Loucy (cell line): ENCODE measurements at regions not wholly inside any gene's neighbourhood (a gene's known extent, or its start where the extent isn't known, plus 50 kb on each side); places are given as distances from the start of the nearest gene placed in this dataset.

ENCODE experiments used
- H2AFZ ChIP-seq: fragments of 200-600 bp; sonication (generic); 2 replicates; pipeline ENCODE4 v1.6.0; 2016; ENCODE audit warnings: antibody characterized with exemption, mild to moderate bottlenecking, low read length, moderate library complexity
- H3F3A ChIP-seq: fragments of 200-600 bp; 2 replicates; pipeline ENCODE4 v1.6.0; 2016; ENCODE audit warnings: antibody characterized with exemption, low read depth, mild to moderate bottlenecking
- H3K27me3 ChIP-seq: fragments of 200-600 bp; sonication (generic); 2 replicates; pipeline ENCODE4 v1.6.1; 2014; ENCODE audit warnings: low read length, mild to moderate bottlenecking; ENCODE audit not compliant: insufficient read depth, poor library complexity, severe bottlenecking
- H3K36me3 ChIP-seq: fragments of 200-600 bp; sonication (generic); 2 replicates; pipeline ENCODE4 v1.6.1; 2016; ENCODE audit warnings: low read length; ENCODE audit not compliant: insufficient read depth
- H3K4me1 ChIP-seq: fragments of 200-600 bp; sonication (generic); 2 replicates; pipeline ENCODE4 v1.5.1; 2014; ENCODE audit warnings: low read length, mild to moderate bottlenecking; ENCODE audit not compliant: insufficient read depth, poor library complexity, severe bottlenecking
- H3K4me2 ChIP-seq: fragments of 200-600 bp; sonication (generic); 2 replicates; pipeline ENCODE4 v1.6.0; 2014; ENCODE audit warnings: antibody characterized with exemption, low read length, low read depth, mild to moderate bottlenecking; ENCODE audit not compliant: poor library complexity, severe bottlenecking
- H3K4me3 ChIP-seq: fragments of 200-600 bp; sonication (generic); 2 replicates; pipeline ENCODE4 v1.5.1; 2014; ENCODE audit warnings: low read length, mild to moderate bottlenecking, mixed read lengths; ENCODE audit not compliant: poor library complexity, severe bottlenecking
- H3K79me2 ChIP-seq: fragments of 200-600 bp; sonication (generic); 2 replicates; pipeline ENCODE4 v1.6.1; 2014; ENCODE audit warnings: low read length; ENCODE audit not compliant: insufficient read depth
- H3K9ac ChIP-seq: fragments of 200-600 bp; sonication (generic); 2 replicates; pipeline ENCODE4 v1.6.0; 2014; ENCODE audit warnings: mild to moderate bottlenecking, low read depth, low read length, moderate library complexity; ENCODE audit not compliant: poor library complexity, severe bottlenecking
- H3K9me2 ChIP-seq: fragments of 200-600 bp; sonication (generic); replicated peaks from 2 replicates; pipeline ENCODE4 v1.6.1; 2016; ENCODE audit warnings: low read depth, low read length, mixed read lengths
- H3K9me3 ChIP-seq: fragments of 200-600 bp; sonication (generic); 2 replicates; pipeline ENCODE4 v1.6.1; 2014; ENCODE audit warnings: mild to moderate bottlenecking, antibody characterized with exemption, low read length, low read depth; ENCODE audit not compliant: insufficient read depth
- H4K20me1 ChIP-seq: fragments of 200-600 bp; sonication (generic); 2 replicates; pipeline ENCODE4 v1.6.0; 2014; ENCODE audit warnings: antibody characterized with exemption, low read length, mild to moderate bottlenecking; ENCODE audit not compliant: insufficient read depth, poor library complexity, severe bottlenecking
- EZH2phosphoT487 ChIP-seq: fragments of 200-600 bp; IDR thresholded peaks from 2 replicates; pipeline ENCODE4 v1.6.1; 2018; ENCODE audit warnings: antibody characterized with exemption, mild to moderate bottlenecking, moderate library complexity, borderline replicate concordance
- TF ChIP-seq, protein P1 (sequence below): fragments of 200-600 bp; sonication (generic); conservative IDR thresholded peaks from 2 replicates; pipeline ENCODE4 v1.5.1; 2014; ENCODE audit warnings: mild to moderate bottlenecking, antibody characterized with exemption, low read length

DNA sequence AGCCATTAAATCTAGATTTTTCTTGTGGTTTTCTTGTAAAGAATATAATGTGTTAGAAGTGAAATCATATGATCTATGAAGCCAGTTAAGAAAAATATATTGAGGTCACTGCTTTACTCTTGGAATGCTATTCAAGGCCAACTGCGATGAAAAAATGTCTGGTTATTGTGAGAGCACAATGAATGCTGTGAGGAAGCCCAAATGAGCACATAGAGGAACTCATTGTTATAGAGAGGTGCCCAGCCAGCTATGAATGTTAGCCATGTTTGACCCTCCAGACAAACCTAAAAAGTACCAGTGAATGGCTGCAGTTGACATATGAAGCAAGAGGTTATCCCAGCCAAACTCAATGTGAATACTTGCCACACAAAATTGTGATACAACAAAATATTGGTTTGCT, 359.8 kb upstream of the FAM174A start:
- H3F3A ChIP-seq, result no peaks in the 10 kb centered on the region
- H3K79me2 ChIP-seq, result no peaks in the 10 kb centered on the region
- H3K36me3 ChIP-seq, result no peaks in the 10 kb centered on the region
- no peak overlapping the region for H2AFZ ChIP-seq
- H3K4me2 ChIP-seq, result no peak overlapping the region
- H4K20me1 ChIP-seq, result no peaks in the 10 kb centered on the region
- no peaks in the 10 kb centered on the region for H3K4me1 ChIP-seq
- no peak overlapping the region for H3K4me3 ChIP-seq
- no peak overlapping the region for H3K9ac ChIP-seq
- TF ChIP-seq, protein P1, sequence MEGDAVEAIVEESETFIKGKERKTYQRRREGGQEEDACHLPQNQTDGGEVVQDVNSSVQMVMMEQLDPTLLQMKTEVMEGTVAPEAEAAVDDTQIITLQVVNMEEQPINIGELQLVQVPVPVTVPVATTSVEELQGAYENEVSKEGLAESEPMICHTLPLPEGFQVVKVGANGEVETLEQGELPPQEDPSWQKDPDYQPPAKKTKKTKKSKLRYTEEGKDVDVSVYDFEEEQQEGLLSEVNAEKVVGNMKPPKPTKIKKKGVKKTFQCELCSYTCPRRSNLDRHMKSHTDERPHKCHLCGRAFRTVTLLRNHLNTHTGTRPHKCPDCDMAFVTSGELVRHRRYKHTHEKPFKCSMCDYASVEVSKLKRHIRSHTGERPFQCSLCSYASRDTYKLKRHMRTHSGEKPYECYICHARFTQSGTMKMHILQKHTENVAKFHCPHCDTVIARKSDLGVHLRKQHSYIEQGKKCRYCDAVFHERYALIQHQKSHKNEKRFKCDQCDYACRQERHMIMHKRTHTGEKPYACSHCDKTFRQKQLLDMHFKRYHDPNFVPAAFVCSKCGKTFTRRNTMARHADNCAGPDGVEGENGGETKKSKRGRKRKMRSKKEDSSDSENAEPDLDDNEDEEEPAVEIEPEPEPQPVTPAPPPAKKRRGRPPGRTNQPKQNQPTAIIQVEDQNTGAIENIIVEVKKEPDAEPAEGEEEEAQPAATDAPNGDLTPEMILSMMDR, result no peak
- TF ChIP-seq EZH2phosphoT487, result no peak
- no peaks in the 10 kb centered on the region for H3K27me3 ChIP-seq
- no peaks in the 10 kb centered on the region for H3K9me2 ChIP-seq
- no peaks in the 10 kb centered on the region for H3K9me3 ChIP-seq

DNA sequence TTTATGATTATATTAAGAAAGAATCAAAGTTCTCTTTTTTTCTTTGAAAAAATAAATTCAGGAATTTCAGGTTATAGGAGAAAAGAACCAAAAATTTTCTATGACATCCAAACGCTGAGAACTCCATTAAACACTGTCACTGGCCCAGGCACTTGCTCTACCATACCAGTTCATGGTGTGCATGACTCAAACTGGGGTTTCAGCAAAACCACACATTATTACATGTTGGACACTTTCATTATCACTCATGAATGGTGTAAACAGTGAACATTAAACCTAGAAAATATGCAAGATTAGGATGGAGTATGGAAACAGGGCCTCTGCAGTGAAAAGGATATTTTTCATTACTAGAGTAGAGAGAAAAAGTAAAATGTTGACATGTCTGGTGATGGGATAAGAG, 369.9 kb upstream of the FAM174A start:
- H3K4me2 ChIP-seq, result no peak overlapping the region
- H3K9me2 ChIP-seq, result no peaks in the 10 kb centered on the region
- H3F3A ChIP-seq, result no peaks in the 10 kb centered on the region
- H3K36me3 ChIP-seq, result no peaks in the 10 kb centered on the region
- no peak overlapping the region for H3K4me3 ChIP-seq
- H3K79me2 ChIP-seq, result no peaks in the 10 kb centered on the region
- no peaks in the 10 kb centered on the region for H3K4me1 ChIP-seq
- no peak for TF ChIP-seq EZH2phosphoT487
- TF ChIP-seq, protein P1, result no peak
- H3K9ac ChIP-seq, result no peak overlapping the region
- no peaks in the 10 kb centered on the region for H4K20me1 ChIP-seq
- no peaks in the 10 kb centered on the region for H3K27me3 ChIP-seq
- no peaks in the 10 kb centered on the region for H3K9me3 ChIP-seq
- H2AFZ ChIP-seq, result no peak overlapping the region

DNA sequence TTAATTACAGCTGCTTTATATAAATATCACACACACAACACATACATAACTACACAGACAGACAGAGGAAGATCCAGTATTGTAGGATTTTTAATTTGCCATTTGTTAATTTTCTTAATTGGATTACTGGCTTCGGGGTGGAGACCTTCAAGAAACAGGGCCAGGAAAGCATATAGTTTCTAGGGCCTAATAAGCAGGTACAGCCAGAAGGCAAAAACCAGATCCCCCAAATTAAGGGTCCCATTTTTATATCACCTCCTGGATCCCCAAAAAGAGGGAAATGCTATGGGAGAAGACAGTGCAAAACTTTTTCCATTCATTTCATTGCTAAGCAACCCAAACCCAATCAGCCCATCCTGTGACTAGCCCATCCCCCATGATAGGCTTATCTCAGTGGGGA, 373.3 kb upstream of the FAM174A start:
- TF ChIP-seq, protein P1, result no peak
- no peak for TF ChIP-seq EZH2phosphoT487
- H3K27me3 ChIP-seq, result no peaks in the 10 kb centered on the region
- H3F3A ChIP-seq, result no peaks in the 10 kb centered on the region
- H3K4me3 ChIP-seq, result no peak overlapping the region
- H3K36me3 ChIP-seq, result no peaks in the 10 kb centered on the region
- H2AFZ ChIP-seq, result no peak overlapping the region
- no peaks in the 10 kb centered on the region for H4K20me1 ChIP-seq
- H3K9ac ChIP-seq, result no peak overlapping the region
- H3K79me2 ChIP-seq, result no peaks in the 10 kb centered on the region
- H3K4me2 ChIP-seq, result no peak overlapping the region
- H3K9me2 ChIP-seq, result no peaks in the 10 kb centered on the region
- H3K4me1 ChIP-seq, result no peaks in the 10 kb centered on the region
- H3K9me3 ChIP-seq, result no peaks in the 10 kb centered on the region
